SH-SY5Y (cell line): ENCODE measurements at regions not wholly inside any gene's neighbourhood (a gene's known extent, or its start where the extent isn't known, plus 50 kb on each side); places are given as distances from the start of the nearest gene placed in this dataset.

Experiments
- GATA2 ChIP-seq: IDR thresholded peaks from 2 replicates; pipeline ENCODE4 v1.6.1; 2011; ENCODE audit warnings: mild to moderate bottlenecking, low read depth, low read length
- GATA3 ChIP-seq: IDR thresholded peaks from 2 replicates; pipeline ENCODE4 v1.6.1; 2011; ENCODE audit warnings: low read depth, mild to moderate bottlenecking, low read length, moderate library complexity

GRCh38 chr3:72223628-72224027 is 438.7 kb upstream of the PROK2 start:
- TF ChIP-seq GATA3 (no peak), GATA2 (no peak)
